ENCODE measurements at regions not wholly inside any gene's neighbourhood (a gene's known extent, or its start where the extent isn't known, plus 50 kb on each side); places are given as distances from the start of the nearest gene placed in this dataset.

- intact Hi-C loops (cut with micrococcal nuclease) = loop anchor here (1.0 kb wide), 1 partner anchor 50 kb away; no protein-coding TSS in a partner anchor
- no peak for DNase-seq
- peaks cover 5% of the 10 kb centered on the region for H3K4me1 Mint-ChIP-seq (ENCODE audit: low read depth)
- H3K27me3 Mint-ChIP-seq (ENCODE audit: low read depth) = peaks cover 61% of the 10 kb centered on the region
- peaks cover 2% of the 10 kb centered on the region for H3K9me3 Mint-ChIP-seq
- no peak overlapping the region for H3K4me3 Mint-ChIP-seq
- H3K27ac Mint-ChIP-seq = no peak overlapping the region
- CTCF ChIA-PET = interaction anchor here (0.7 to 4.0 kb wide), 9 partner anchors 10 to 232 kb away, joined by 3 to 29 read pairs (median 5); no protein-coding TSS in a partner anchor
- H3K36me3 Mint-ChIP-seq (ENCODE audit: low read depth) = peaks cover 2% of the 10 kb centered on the region
Observed at GRCh38 chr17:6893382-6894205, 62.1 kb upstream of the TEKT1 start.

- Mint-ChIP-seq H3K4me1 (ENCODE audit: low read depth) (peaks cover 5% of the 10 kb centered on the region), H3K4me3 (no peak overlapping the region), H3K36me3 (ENCODE audit: low read depth) (no peaks in the 10 kb centered on the region), H3K27ac (no peak overlapping the region), H3K9me3 (no peaks in the 10 kb centered on the region), H3K27me3 (ENCODE audit: low read depth) (peaks cover 62% of the 10 kb centered on the region)
- DNase-seq = peak; percentile 63
- intact Hi-C loops (cut with micrococcal nuclease) = loop anchor here (1.0 kb wide), 1 partner anchor 51 kb away; no protein-coding TSS in a partner anchor
- CTCF ChIA-PET = interaction anchor here (0.7 to 4.0 kb wide), 8 partner anchors 10 to 233 kb away, joined by 3 to 29 read pairs (median 4); no protein-coding TSS in a partner anchor
Observed at GRCh38 chr17:6894206-6894528, 62.6 kb upstream of the TEKT1 start.

GRCh38 chr17:6901086-6901485, 69.6 kb upstream of the TEKT1 start:
- DNase-seq = no peak
- CTCF ChIA-PET = no interaction called here
- Mint-ChIP-seq H3K27me3 (ENCODE audit: low read depth) (peaks cover 21% of the 10 kb centered on the region), H3K4me3 (no peak overlapping the region), H3K4me1 (ENCODE audit: low read depth) (no peaks in the 10 kb centered on the region), H3K9me3 (no peaks in the 10 kb centered on the region), H3K27ac (no peak overlapping the region), H3K36me3 (ENCODE audit: low read depth) (no peaks in the 10 kb centered on the region)
- intact Hi-C loops (cut with micrococcal nuclease) = no loop called here

GRCh38 chr17:6903326-6903900, 71.9 kb upstream of the TEKT1 start:
- H3K9me3 Mint-ChIP-seq = no peaks in the 10 kb centered on the region
- no peaks in the 10 kb centered on the region for H3K36me3 Mint-ChIP-seq (ENCODE audit: low read depth)
- intact Hi-C loops (cut with micrococcal nuclease) = no loop called here
- no peak for DNase-seq
- CTCF ChIA-PET = interaction anchor here (0.6 to 0.7 kb wide), 3 partner anchors 7 to 202 kb away, joined by 3 read pairs; no protein-coding TSS in a partner anchor
- no peak overlapping the region for H3K4me3 Mint-ChIP-seq
- no peaks in the 10 kb centered on the region for H3K4me1 Mint-ChIP-seq (ENCODE audit: low read depth)
- H3K27ac Mint-ChIP-seq = no peak overlapping the region
- H3K27me3 Mint-ChIP-seq (ENCODE audit: low read depth) = peaks cover 5% of the 10 kb centered on the region

- H3K36me3 Mint-ChIP-seq (ENCODE audit: low read depth) = no peaks in the 10 kb centered on the region
- no peak for DNase-seq
- H3K4me3 Mint-ChIP-seq = no peak overlapping the region
- CTCF ChIA-PET = interaction anchor here (0.6 to 3.7 kb wide), 3 partner anchors 66 to 132 kb away, joined by 4 to 69 read pairs (median 9); no protein-coding TSS in a partner anchor
- intact Hi-C loops (cut with micrococcal nuclease) = no loop called here
- H3K27me3 Mint-ChIP-seq (ENCODE audit: low read depth) = peaks cover 10% of the 10 kb centered on the region
- peaks cover 7% of the 10 kb centered on the region for H3K4me1 Mint-ChIP-seq (ENCODE audit: low read depth)
- no peak overlapping the region for H3K27ac Mint-ChIP-seq
- no peaks in the 10 kb centered on the region for H3K9me3 Mint-ChIP-seq
Observed at GRCh38 chr17:6908807-6909206, 77.3 kb upstream of the TEKT1 start.

- Mint-ChIP-seq H3K36me3 (ENCODE audit: low read depth) (no peaks in the 10 kb centered on the region), H3K27me3 (ENCODE audit: low read depth) (peaks cover 14% of the 10 kb centered on the region), H3K4me3 (no peak overlapping the region), H3K27ac (no peak overlapping the region), H3K4me1 (ENCODE audit: low read depth) (peaks cover 16% of the 10 kb centered on the region), H3K9me3 (no peaks in the 10 kb centered on the region)
- CTCF ChIA-PET = interaction anchor here (0.5 to 3.7 kb wide), 30 partner anchors 10 to 238 kb away, joined by 3 to 69 read pairs (median 4); partner anchors contain the start of genes ALOX12 and SLC16A13
- intact Hi-C loops (cut with micrococcal nuclease) = loop anchor here (5.0 kb wide), 3 partner anchors 69 to 396 kb away; partner anchors contain the start of gene EIF5A
- no peak for DNase-seq
Observed at GRCh38 chr17:6910987-6911603, 79.6 kb upstream of the TEKT1 start.

- CTCF ChIA-PET = interaction anchor here (0.6 to 4.7 kb wide), 2 partner anchors 10 to 94 kb away, joined by 3 to 129 read pairs; no protein-coding TSS in a partner anchor
- peaks cover 16% of the 10 kb centered on the region for H3K4me1 Mint-ChIP-seq (ENCODE audit: low read depth)
- peaks cover 14% of the 10 kb centered on the region for H3K27me3 Mint-ChIP-seq (ENCODE audit: low read depth)
- H3K4me3 Mint-ChIP-seq = no peak overlapping the region
- intact Hi-C loops (cut with micrococcal nuclease) = loop anchor here (1.0 to 5.0 kb wide), 6 partner anchors 70 to 395 kb away; partner anchors contain the start of gene EIF5A
- no peaks in the 10 kb centered on the region for H3K36me3 Mint-ChIP-seq (ENCODE audit: low read depth)
- H3K27ac Mint-ChIP-seq = no peak overlapping the region
- H3K9me3 Mint-ChIP-seq = no peaks in the 10 kb centered on the region
- DNase-seq = no peak
Observed at GRCh38 chr17:6912110-6913051, 80.9 kb upstream of the TEKT1 start.

GRCh38 chr17:6913608-6914443, 82.0 kb upstream of the ALOX12 start:
- H3K4me1 Mint-ChIP-seq (ENCODE audit: low read depth) = peaks cover 16% of the 10 kb centered on the region
- H3K9me3 Mint-ChIP-seq = no peaks in the 10 kb centered on the region
- peak overlapping the region; percentile 16 for H3K27ac Mint-ChIP-seq
- CTCF ChIA-PET = interaction anchor here (0.6 to 4.7 kb wide), 24 partner anchors 14 to 223 kb away, joined by 3 to 129 read pairs (median 4); partner anchors contain the start of genes BCL6B and SLC16A13
- intact Hi-C loops (cut with micrococcal nuclease) = loop anchor here (1.0 to 5.0 kb wide), 6 partner anchors 72 to 393 kb away; partner anchors contain the start of gene EIF5A
- peak; percentile 85 for DNase-seq
- H3K27me3 Mint-ChIP-seq (ENCODE audit: low read depth) = peaks cover 14% of the 10 kb centered on the region
- no peaks in the 10 kb centered on the region for H3K36me3 Mint-ChIP-seq (ENCODE audit: low read depth)
- H3K4me3 Mint-ChIP-seq = peak overlapping the region; percentile 70

GRCh38 chr17:6914711-6915110, 81.1 kb upstream of the ALOX12 start:
- peak; percentile 27 for DNase-seq
- Mint-ChIP-seq H3K27ac (no peak overlapping the region), H3K4me1 (ENCODE audit: low read depth) (peaks cover 16% of the 10 kb centered on the region), H3K36me3 (ENCODE audit: low read depth) (no peaks in the 10 kb centered on the region), H3K27me3 (ENCODE audit: low read depth) (peaks cover 14% of the 10 kb centered on the region), H3K4me3 (no peak overlapping the region), H3K9me3 (no peaks in the 10 kb centered on the region)
- intact Hi-C loops (cut with micrococcal nuclease) = loop anchor here (5.0 kb wide), 3 partner anchors 72 to 393 kb away; partner anchors contain the start of gene EIF5A
- CTCF ChIA-PET = interaction anchor here (0.6 to 4.7 kb wide), 24 partner anchors 13 to 372 kb away, joined by 3 to 129 read pairs (median 5); partner anchors contain the start of genes BCL6B and SLC16A13

- H3K4me1 Mint-ChIP-seq (ENCODE audit: low read depth) = peaks cover 16% of the 10 kb centered on the region
- H3K9me3 Mint-ChIP-seq = no peaks in the 10 kb centered on the region
- intact Hi-C loops (cut with micrococcal nuclease) = no loop called here
Observed at GRCh38 chr17:6915620-6916019, 80.2 kb upstream of the ALOX12 start.

More at GRCh38 chr17:6915620-6916019, 80.2 kb upstream of the ALOX12 start:
- Mint-ChIP-seq H3K27ac (no peak overlapping the region), H3K36me3 (ENCODE audit: low read depth) (no peaks in the 10 kb centered on the region), H3K4me3 (no peak overlapping the region), H3K27me3 (ENCODE audit: low read depth) (peaks cover 14% of the 10 kb centered on the region)
- DNase-seq = no peak
- CTCF ChIA-PET = interaction anchor here (0.7 to 4.7 kb wide), 10 partner anchors 12 to 249 kb away, joined by 3 to 129 read pairs (median 8); partner anchors contain the start of gene BCL6B
